GM21619 (cell line): ENCODE measurements at regions not wholly inside any gene's neighbourhood (a gene's known extent, or its start where the extent isn't known, plus 50 kb on each side); places are given as distances from the start of the nearest gene placed in this dataset.
A peak's percentile ranks its signal among the peaks of the same experiment; 100 is the strongest.

Experiments
- ATAC-seq: cut with Tn5 transposase; IDR thresholded peaks from one replicate; pipeline ENCODE4 v1.9.1; 2021; ENCODE audit not compliant: unreplicated experiment

- no peak for ATAC-seq
Observed at GRCh38 chr5:103354446-103354845, 95.9 kb downstream of the MACIR start.

DNA sequence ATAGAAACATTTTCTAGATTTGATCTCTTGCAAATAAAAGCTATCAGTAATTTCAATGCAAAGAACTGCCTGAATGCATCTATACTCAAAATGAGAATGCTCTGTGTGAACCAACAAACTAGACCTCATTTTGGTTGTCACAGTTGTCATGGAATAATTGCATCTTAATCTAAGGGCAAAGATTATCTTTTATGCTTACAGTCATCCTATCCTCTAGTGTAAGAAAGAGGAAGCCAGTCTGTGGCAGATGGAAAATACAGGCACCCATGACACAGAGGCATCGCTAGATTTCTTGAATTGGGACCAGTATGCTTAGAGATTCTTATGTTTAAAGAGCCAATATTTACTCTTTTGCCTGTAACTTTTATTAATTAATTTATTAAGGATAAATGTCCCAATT, 95.0 kb downstream of the MACIR start:
- ATAC-seq, result no peak

- ATAC-seq, result no peak
Observed at GRCh38 chr5:103347716-103348423, 89.3 kb downstream of the MACIR start.

DNA sequence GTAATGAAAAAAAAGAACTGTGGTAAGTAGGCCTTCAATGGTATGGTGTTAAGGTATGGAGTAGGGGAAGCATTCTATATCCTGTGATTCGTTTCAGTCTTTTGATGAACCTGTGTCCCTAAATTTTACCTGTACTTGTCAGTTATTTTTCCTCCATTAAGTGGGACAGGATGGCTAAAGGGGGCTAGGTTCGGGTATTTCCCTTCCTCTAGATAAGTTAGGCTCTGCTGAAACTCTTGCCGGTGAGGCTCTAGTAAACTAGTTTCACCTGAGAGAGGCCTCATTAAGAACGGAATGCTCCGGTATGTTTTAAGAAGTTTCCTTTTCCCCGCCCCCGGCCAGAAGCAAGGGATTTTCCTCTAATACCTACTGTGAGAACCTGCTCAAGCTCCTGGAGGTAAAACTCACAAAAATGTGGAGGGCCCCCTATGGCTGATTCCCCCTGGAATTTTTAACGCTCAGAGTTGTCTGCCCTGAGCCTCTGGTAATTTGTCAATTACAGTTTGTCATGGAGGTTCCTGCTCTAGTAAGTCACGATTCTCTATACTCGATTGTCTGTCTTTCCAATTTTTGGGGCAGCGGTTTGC, 87.7 kb downstream of the MACIR start:
- ATAC-seq, result no peak

DNA sequence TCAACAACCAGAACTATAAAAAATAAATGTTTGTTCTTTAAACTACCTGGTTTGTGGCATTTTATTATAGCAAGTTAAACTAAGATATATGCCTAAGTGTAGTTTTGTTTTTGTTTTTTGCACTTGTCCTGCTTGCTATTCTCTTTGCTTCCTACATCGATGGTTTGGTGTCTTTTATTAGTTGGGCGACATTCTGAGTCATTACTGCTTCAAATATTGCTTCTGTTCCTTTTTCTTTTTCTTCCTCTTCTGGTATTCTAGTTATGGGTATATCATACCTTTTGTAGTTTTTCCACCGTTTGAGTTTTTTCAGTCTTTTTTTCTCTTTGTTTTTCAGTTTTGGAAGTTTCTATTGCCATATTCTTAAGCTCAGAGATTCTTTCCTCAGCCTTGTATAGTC, 86.9 kb downstream of the MACIR start:
- ATAC-seq, result no peak

- ATAC-seq, result peak; percentile 100
Observed at GRCh38 chr5:103340717-103341388, 82.3 kb downstream of the MACIR start.

- no peak for ATAC-seq
Observed at GRCh38 chr5:103340132-103340531, 81.6 kb downstream of the MACIR start.

DNA sequence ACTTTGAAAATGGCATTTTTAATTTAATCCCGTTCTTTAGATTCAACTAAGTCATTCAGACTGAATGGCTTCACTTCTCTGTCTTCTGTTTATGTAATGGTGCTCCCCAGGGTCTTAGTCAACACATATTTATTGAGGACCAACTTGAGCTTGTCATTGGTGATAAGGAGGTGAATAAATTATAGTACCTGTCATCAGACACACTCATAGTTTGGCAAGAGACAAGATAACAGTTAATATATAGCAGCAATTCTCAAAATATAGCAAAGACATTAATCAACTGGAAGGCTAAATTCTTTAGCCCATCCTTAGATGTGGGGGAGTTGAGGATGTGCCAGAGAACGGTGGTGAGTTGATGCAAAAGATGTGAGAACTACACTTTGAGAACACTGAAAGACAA, 78.4 kb downstream of the MACIR start:
- ATAC-seq, result no peak

GRCh38 chr5:103333376-103333775, 74.8 kb downstream of the MACIR start:
- no peak for ATAC-seq

DNA sequence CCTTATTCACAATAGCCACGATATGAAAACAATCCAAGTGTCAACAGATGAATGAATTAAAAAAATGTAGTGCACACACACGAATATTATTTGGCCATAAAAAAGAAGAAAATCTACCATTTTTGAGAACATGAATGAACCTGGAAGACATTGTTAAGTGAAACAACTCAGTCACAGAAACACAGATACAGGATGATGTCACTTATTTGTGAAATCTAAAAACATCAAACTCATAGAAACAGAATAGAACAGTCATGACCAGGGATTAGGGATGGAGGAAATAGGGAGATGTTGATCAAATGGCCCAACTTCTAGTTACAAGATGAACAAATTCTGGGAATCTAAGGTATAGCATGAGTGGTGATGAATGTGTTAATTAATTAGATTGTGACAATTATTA, 72.3 kb downstream of the MACIR start:
- no peak for ATAC-seq
